Activated CD8-positive, alpha-beta memory T cell treated with anti-CD3 and anti-CD28 coated beads for 48 hours (primary cell): ENCODE measurements at regions not wholly inside any gene's neighbourhood (a gene's known extent, or its start where the extent isn't known, plus 50 kb on each side); places are given as distances from the start of the nearest gene placed in this dataset.
"Not testable (repeated sequence)": the region's sequence is repeated elsewhere in the genome, so short reads cannot be mapped to it uniquely, and the experiment has no call there.

Experiments used
- DNase-seq, 3 experiments: peaks; one replicate each; pipeline ENCODE4 v3.0.0-alpha.2; 2020; ENCODE audit warnings: low read depth in 2 of 3, low spot score in 2 of 3

DNA sequence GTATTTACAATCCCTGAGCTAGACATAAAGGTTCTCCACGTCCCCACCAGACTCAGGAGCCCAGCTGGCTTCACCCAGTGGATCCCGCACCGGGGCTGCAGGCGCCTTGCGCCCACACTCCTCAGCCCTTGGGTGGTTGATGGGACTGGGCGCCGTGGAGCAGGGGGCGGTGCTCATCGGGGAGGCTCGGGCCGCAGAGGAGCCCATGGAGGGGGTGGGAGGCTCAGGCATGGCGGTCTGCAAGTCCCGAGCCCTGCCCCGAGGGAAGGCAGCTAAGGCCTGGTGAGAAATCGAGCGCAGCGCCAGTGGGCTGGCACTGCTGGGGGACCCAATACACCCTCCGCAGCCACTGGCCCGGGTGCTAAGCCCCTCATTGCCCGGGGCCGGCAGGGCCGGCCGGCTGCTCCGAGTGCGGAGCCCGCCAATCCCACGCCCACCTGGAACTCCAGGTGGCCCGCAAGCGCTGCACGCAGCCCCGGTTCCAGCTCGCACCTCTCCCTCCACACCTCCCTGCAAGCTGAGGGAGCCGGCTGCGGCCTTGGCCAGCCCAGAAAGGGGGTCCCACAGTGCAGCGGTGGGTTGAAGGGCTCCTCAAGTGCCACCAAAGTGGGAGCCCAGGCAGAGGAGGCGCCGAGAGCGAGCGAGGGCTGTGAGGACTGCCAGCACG is 260.9 kb upstream of the BTG1 start:
- DNase-seq: not testable (repeated sequence)

DNA sequence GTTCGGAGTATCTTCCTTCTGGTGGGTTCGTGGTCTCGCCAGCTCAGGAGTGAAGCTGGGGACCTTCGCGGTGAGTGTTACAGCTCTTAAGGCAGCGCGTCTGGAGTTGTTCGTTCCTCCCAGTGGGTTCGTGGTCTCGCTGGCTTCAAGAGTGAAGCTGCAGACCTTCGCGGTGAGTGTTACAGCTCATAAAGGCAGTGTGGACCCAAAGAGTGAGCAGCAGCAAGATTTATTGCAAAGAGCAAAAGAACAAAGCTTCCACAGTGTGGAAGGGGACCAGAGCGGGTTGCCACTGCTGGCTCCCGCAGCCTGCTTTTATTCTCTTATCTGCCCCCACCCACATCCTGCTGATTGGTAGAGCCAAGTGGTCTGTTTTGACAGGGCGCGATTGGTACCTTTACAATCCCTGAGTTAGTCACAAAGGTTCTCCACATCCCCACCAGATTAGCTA is 260.2 kb upstream of the BTG1 start:
- DNase-seq: not testable (repeated sequence)

- no peak for DNase-seq
Measured at GRCh38 chr12:92404921-92405320, 259.3 kb upstream of the BTG1 start.

- no peak for DNase-seq
Measured at GRCh38 chr12:92404259-92404894, 258.7 kb upstream of the BTG1 start.

DNA sequence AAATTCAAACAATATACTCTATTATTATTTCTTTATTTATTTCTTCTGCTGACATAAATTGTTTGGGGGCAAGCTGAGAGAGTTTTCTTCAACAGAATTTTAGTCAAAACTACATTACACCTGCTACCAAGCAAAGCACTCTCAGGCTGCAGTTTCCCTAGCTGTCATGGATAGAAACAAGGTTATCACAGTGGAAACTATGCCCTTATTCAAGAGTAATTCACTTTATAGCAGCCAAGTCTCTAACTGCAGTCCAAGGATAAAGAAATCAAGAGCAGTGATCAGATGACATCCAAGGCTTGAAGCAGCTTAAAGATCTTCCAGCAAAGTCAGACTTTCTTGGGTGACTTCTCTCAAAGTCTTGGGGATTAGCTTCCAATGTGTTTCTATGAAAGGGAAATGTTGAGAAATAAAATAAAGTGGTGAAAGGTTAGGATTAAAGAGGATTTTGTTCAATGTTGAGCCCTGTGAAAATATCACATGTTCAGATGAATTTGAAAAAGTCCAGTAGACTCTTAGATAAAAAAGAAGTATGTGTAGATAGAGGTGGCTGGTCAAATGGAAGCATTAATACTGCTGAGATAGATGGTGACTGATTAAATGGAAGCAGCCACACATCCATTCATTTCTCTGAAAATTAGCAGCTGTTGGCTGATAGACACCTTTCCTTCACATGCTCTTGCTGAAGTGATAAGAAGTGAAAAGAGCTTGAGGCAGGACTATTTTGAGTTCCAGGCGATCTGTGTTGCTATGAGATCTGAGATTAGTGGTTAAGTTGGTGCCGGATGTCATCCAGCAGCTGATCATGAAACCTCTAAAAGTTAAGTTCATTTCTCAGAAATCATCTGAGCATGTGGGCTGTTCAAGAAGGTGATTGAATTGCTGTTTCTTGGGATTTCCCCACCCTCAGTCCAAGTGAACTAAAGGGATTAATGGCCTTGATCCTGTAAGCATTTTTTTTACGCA is 257.8 kb upstream of the BTG1 start:
- DNase-seq: no peak

- no peak for DNase-seq
Measured at GRCh38 chr12:92402415-92402814, 256.8 kb upstream of the BTG1 start.

GRCh38 chr12:92400006-92400405 is 254.4 kb upstream of the BTG1 start:
- no peak for DNase-seq

DNA sequence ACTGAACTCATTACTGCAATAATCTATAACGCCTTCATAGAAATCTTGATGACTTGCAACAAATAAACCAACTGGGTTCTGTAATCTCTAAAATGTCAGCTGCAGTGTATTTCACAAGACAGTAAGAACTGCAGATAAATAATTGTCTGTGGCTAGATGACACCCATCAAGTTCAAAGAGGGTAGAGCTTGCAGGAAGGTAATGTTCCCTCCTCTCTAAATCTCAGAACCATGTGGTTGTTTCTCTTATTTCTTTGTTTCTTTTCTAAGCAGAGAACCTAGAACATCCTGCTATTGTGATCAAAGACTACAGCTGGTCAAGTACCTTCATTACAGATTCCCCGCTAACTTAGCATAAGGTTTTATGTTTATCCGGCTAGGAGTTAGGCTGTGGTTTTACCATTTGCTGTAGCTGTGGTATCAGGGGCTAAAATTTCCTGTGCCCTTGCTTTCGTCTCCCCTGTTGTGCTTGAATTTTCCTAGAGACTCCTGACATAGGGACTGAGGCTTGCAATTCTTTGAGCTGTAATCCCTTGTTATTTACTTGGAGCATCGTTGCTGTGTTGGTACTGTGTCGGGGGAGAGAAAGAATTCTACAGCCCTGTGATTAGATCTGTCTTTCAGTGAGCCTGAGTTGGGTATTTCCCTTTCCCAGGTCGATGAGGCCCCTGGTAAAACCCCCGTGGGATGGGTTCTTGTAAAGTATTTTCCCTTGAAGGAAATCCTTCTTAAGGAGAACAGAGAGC is 253.1 kb upstream of the BTG1 start:
- no peak for DNase-seq

GRCh38 chr12:92396647-92397252 is 251.1 kb upstream of the BTG1 start:
- DNase-seq: no peak

- no peak for DNase-seq
Measured at GRCh38 chr12:92395322-92395721, 249.7 kb upstream of the BTG1 start.

DNA sequence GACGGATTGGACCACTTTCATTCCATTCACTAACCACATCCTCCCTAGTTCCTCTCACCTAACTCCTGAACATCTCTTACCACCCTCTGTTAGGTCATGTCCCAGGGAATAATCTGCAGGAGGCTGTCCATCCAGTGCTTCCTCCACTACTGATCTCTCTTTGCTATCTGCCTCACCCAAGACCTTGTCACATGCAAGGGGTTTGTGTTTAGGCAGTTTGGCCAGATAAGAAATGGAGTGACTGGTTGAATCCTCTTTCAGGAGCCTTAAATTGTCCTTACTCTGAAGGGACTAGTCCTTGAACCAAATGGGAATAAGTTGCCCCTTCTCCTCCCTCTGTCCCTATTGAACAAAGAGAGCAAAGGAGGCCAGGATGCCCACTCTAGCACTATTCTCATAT is 249.2 kb upstream of the BTG1 start:
- no peak for DNase-seq

- no peak for DNase-seq
Measured at GRCh38 chr12:92393504-92393903, 247.9 kb upstream of the BTG1 start.

GRCh38 chr12:92391726-92392125 is 246.1 kb upstream of the BTG1 start:
- not testable (repeated sequence) for DNase-seq

DNA sequence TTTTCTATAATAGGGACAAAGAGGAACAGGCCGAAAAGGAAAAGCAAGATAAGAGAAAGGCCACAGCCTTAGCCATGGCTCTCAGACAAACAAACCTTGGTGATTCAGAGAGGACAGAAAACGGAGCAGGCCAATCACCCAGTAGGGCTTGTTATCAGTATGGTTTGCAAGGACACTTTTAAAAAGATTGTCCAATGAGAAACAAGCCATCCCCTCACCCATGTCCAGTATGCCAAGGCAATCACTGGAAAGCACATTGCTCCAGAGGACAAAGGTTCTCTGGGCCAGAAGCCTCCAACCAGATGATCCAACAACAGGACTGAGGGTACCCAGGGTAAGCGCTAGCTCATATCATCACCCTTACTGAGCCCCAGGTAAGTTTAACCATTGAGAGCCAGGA is 243.8 kb upstream of the BTG1 start:
- no peak for DNase-seq

- DNase-seq: no peak
Measured at GRCh38 chr12:92385296-92385695, 239.7 kb upstream of the BTG1 start.

DNA sequence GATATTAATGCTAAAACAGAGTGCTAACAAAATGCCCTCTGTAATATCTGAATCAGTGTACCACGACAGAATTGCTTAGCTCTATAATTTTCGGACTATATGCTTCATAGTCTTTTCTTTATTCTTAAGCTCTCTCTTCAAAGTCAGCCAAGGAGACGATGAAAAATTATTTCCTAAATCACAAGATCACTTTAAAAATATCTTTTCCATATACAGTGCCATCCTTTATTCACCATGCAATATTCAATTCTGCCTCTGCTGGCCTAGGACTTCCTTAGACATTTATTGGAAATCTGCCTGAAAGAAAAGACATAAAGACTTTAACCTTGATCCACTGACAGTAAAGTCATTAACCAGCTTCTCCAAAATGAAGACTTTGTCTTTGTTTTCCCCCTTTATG is 238.9 kb upstream of the BTG1 start:
- DNase-seq: no peak

- no peak for DNase-seq
Measured at GRCh38 chr12:92382383-92382878, 236.8 kb upstream of the BTG1 start.

GRCh38 chr12:92381856-92382255 is 236.2 kb upstream of the BTG1 start:
- DNase-seq: no peak

DNA sequence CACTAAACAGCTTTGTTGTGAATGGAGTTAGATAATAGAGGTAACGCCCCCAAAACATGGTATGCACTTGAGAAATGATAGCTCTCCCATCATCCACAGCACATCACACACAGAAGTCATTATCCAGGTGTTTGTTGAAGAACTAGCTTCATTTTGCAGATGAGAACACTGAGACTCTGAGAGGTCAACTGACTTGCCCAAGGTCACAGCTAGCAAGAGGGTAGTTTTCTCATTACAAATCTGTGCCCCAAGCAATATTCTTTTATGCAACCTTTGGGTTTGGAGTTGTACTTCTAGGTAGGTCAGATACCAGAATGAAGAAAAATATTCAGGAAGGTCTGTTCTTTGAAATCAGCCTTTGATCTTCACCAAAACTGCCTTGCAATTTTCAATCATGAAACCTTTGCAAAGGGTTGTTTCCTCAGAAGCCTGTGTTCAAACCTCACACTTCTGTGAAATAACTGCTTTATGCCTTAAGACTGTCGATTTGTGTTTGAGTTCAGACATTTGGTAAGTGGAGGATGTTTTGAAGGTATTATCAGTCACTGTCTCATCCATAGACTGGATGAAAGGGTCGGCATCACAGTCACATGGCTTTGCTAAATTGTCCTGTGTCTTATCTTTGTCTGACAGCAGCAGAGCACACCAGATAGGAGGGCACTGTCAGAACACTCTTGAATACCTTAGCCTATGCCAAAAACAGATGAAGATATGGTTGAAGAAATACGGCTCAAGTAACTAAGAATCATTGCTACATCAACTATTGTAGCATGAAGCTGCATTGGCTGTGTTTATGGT is 233.2 kb upstream of the BTG1 start:
- DNase-seq: no peak

- not testable (repeated sequence) for DNase-seq
Measured at GRCh38 chr12:92375504-92375903, 229.9 kb upstream of the BTG1 start.
